GM12801 (cell line): ENCODE measurements at regions not wholly inside any gene's neighbourhood (a gene's known extent, or its start where the extent isn't known, plus 50 kb on each side); places are given as distances from the start of the nearest gene placed in this dataset.

Experiments
- CTCF ChIP-seq: IDR thresholded peaks from one replicate; pipeline ENCODE4 v1.5.1; 2011; ENCODE audit warnings: control low read depth; ENCODE audit not compliant: insufficient read length; ENCODE audit errors: extremely low read depth

GRCh38 chr16:18039931-18040330 lies 296.6 kb downstream of the NPIPA8 start:
- TF ChIP-seq CTCF, result no peak

GRCh38 chr16:18037051-18037450 lies 299.5 kb downstream of the NPIPA8 start:
- TF ChIP-seq CTCF, result no peak

GRCh38 chr16:18024611-18025010 lies 311.9 kb downstream of the NPIPA8 start:
- TF ChIP-seq CTCF, result no peak

GRCh38 chr16:18018376-18018775 lies 318.2 kb downstream of the NPIPA8 start:
- TF ChIP-seq CTCF, result no peak

- TF ChIP-seq CTCF, result no peak
Measured at GRCh38 chr16:18013863-18014262, 322.7 kb downstream of the NPIPA8 start.

- no peak for TF ChIP-seq CTCF
Measured at GRCh38 chr16:18008356-18008755, 328.2 kb downstream of the NPIPA8 start.

- TF ChIP-seq CTCF, result no peak
Measured at GRCh38 chr16:18003033-18003432, 333.5 kb downstream of the NPIPA8 start.

- no peak for TF ChIP-seq CTCF
Measured at GRCh38 chr16:17998996-17999395, 337.5 kb downstream of the NPIPA8 start.
